ENCODE measurements at regions not wholly inside any gene's neighbourhood (a gene's known extent, or its start where the extent isn't known, plus 50 kb on each side); places are given as distances from the start of the nearest gene placed in this dataset.

DNA sequence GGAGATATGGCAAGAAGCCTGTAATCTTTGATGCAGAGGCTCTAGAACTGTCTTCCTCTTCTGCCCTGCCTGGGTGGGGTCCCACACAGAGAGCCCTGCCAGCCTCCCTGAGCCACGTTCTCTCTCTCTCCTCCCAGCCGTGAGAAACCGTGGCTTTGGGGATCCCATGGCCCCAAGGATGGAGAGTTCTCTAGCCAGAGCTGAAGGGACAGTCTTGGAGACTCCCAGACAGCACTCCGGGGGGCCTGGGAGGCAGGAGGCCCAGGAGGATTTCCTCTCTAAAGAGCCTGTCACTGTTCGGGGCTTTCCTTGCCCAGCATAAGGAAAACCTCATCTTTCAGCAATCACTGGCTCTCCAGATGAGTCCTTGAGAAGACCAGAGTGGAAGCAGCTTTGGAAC, 227.1 kb downstream of the ARHGAP12 start:
- no peak overlapping the region for H2AFZ ChIP-seq

DNA sequence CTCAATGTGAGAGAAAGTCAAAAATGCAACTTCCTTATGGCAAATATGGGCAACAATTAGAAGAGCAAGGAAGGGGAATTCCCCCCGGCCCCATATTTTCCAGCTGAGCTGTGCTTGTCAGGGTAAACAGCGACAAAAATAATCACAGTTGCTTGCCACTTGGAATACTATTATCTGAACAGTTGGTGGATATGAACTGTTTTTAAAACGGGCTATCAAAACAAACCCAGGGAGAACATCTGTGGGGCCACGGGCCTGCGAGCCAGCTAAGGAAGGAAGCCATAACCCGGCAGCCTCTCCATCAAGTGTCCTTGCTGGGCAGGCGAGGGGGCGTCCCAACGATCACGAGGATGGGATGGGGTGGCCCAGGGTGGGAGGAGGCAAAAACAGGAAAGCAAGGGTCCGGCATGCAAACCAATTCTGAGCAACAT, 228.4 kb downstream of the ARHGAP12 start:
- no peak for TF ChIP-seq EZH2 (IDR thresholded peaks at IDR 0.05; ENCODE audit: borderline replicate concordance)
- TF ChIP-seq, protein P1, sequence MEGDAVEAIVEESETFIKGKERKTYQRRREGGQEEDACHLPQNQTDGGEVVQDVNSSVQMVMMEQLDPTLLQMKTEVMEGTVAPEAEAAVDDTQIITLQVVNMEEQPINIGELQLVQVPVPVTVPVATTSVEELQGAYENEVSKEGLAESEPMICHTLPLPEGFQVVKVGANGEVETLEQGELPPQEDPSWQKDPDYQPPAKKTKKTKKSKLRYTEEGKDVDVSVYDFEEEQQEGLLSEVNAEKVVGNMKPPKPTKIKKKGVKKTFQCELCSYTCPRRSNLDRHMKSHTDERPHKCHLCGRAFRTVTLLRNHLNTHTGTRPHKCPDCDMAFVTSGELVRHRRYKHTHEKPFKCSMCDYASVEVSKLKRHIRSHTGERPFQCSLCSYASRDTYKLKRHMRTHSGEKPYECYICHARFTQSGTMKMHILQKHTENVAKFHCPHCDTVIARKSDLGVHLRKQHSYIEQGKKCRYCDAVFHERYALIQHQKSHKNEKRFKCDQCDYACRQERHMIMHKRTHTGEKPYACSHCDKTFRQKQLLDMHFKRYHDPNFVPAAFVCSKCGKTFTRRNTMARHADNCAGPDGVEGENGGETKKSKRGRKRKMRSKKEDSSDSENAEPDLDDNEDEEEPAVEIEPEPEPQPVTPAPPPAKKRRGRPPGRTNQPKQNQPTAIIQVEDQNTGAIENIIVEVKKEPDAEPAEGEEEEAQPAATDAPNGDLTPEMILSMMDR (IDR thresholded peaks at IDR 0.05; ENCODE audit: poor library complexity): no peak
- no peak for TF ChIP-seq EZH2phosphoT487 (IDR thresholded peaks at IDR 0.05; ENCODE audit: low read depth, severe bottlenecking, unreplicated experiment)
- Histone ChIP-seq H3K27ac (no peak overlapping the region), H3K27me3 (no peaks in the 10 kb centered on the region), H3K9me2 (replicated peaks; ENCODE audit: insufficient read depth) (no peaks in the 10 kb centered on the region), H3K79me2 (no peaks in the 10 kb centered on the region), H3K4me2 (no peak overlapping the region), H4K20me1 (ENCODE audit: insufficient read depth, poor library complexity, severe bottlenecking) (no peaks in the 10 kb centered on the region), H2AFZ (no peak overlapping the region), H3K4me3 (no peak overlapping the region), H3K9me3 (ENCODE audit: low read depth) (no peaks in the 10 kb centered on the region), H3K4me1 (ENCODE audit: insufficient read depth) (peaks cover 3% of the 10 kb centered on the region), H3K36me3 (replicated peaks; ENCODE audit: insufficient read depth, low read depth) (no peaks in the 10 kb centered on the region)
- 85% methylated on average over 11 of the region's 11 CpGs for WGBS (ENCODE audit: low lambda C conversion rate, missing lambda C conversion rate)
- no peak for DNase-seq (ENCODE audit: low spot score)

More for the DNA sequence above, 227.1 kb downstream of the ARHGAP12 start:
- no peak for DNase-seq (ENCODE audit: low spot score)
- H3K36me3 ChIP-seq (replicated peaks; ENCODE audit: insufficient read depth, low read depth): no peaks in the 10 kb centered on the region
- H4K20me1 ChIP-seq (ENCODE audit: insufficient read depth, poor library complexity, severe bottlenecking): no peaks in the 10 kb centered on the region
- H3K27ac ChIP-seq: no peak overlapping the region
- TF ChIP-seq, protein P1 (IDR thresholded peaks at IDR 0.05; ENCODE audit: poor library complexity): no peak
- TF ChIP-seq EZH2 (IDR thresholded peaks at IDR 0.05; ENCODE audit: borderline replicate concordance): no peak
- TF ChIP-seq EZH2phosphoT487 (IDR thresholded peaks at IDR 0.05; ENCODE audit: low read depth, severe bottlenecking, unreplicated experiment): no peak
- H3K27me3 ChIP-seq: no peaks in the 10 kb centered on the region
- H3K4me3 ChIP-seq: no peak overlapping the region
- WGBS (ENCODE audit: low lambda C conversion rate, missing lambda C conversion rate): 84% methylated on average over 5 of the region's 5 CpGs
- peaks cover 3% of the 10 kb centered on the region for H3K4me1 ChIP-seq (ENCODE audit: insufficient read depth)
- H3K4me2 ChIP-seq: no peak overlapping the region
- no peaks in the 10 kb centered on the region for H3K9me3 ChIP-seq (ENCODE audit: low read depth)
- no peaks in the 10 kb centered on the region for H3K9me2 ChIP-seq (replicated peaks; ENCODE audit: insufficient read depth)
- no peaks in the 10 kb centered on the region for H3K79me2 ChIP-seq

DNA sequence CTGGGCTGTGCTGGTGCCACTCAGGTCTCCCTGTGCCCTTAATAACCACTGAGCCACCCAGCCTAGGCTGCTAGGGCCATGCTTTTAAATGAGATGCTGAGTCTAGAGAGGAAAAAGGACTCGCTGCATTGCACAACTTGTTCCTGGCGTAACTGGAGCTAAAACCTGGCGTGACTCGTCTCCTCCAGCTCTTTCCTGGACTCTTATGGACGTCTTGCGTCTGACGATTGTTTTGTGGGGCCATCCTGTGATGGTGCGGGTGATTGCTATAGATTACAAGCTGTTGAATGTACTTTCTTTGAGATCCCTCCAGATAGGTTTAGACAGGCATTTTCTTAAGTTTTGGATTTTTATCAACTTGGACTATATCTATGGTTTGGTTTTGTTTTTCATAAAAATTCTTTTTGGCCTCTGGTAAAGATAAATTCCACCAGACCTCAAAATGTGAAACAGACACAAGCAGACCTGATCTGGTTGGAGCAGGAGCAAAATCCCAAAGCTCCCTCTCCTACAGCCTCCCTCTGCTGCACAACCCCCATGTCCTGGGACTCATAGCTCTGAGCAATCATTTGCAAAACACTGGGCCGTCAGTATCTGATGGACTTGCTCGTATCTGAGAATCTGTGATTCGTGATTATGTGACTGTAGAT, 230.3 kb downstream of the ARHGAP12 start:
- Histone ChIP-seq H3K4me2 (peak overlapping the region; percentile 3), H3K27me3 (no peaks in the 10 kb centered on the region), H3K9me2 (replicated peaks; ENCODE audit: insufficient read depth) (no peaks in the 10 kb centered on the region), H2AFZ (no peak overlapping the region), H3K79me2 (no peaks in the 10 kb centered on the region), H4K20me1 (ENCODE audit: insufficient read depth, poor library complexity, severe bottlenecking) (no peaks in the 10 kb centered on the region), H3K4me1 (ENCODE audit: insufficient read depth) (peaks cover 3% of the 10 kb centered on the region), H3K27ac (peak overlapping the region; percentile 39), H3K36me3 (replicated peaks; ENCODE audit: insufficient read depth, low read depth) (no peaks in the 10 kb centered on the region), H3K4me3 (no peak overlapping the region), H3K9me3 (ENCODE audit: low read depth) (no peaks in the 10 kb centered on the region)
- TF ChIP-seq EZH2phosphoT487 (IDR thresholded peaks at IDR 0.05; ENCODE audit: low read depth, severe bottlenecking, unreplicated experiment) (no peak), EZH2 (IDR thresholded peaks at IDR 0.05; ENCODE audit: borderline replicate concordance) (no peak)
- TF ChIP-seq, protein P1 (IDR thresholded peaks at IDR 0.05; ENCODE audit: poor library complexity): no peak
- DNase-seq (ENCODE audit: low spot score): peak; percentile 50
- WGBS (ENCODE audit: low lambda C conversion rate, missing lambda C conversion rate): 67% methylated on average over 11 of the region's 11 CpGs

All from hepatocyte (in vitro differentiated cells).